Pancreas (tissue), 10 donors: ENCODE measurements at regions not wholly inside any gene's neighbourhood (a gene's known extent, or its start where the extent isn't known, plus 50 kb on each side); places are given as distances from the start of the nearest gene placed in this dataset.

Experiments
- ATAC-seq, 4 donors: fragments of 200-7000 bp; cut with Tn5 transposase; one replicate each; pipeline versions ENCODE4 v1.8.0 to v1.9.1; 2020; ENCODE audit warnings: mild to moderate bottlenecking in 4 of 4, moderate library complexity in 4 of 4
- DNase-seq, 6 donors: peaks; one replicate each; pipeline ENCODE4 v3.0.0-alpha.2; 2020
- FAIRE-seq: peaks from 2 replicates; lab custom pipeline; 2012; peaks lifted over from hg19 to GRCh38; lab: Jason Lieb, UNC
- H3K27ac ChIP-seq, 4 donors: fragments of 200-600 bp; sonication (generic); 1 replicate in 3 of 4; 2 replicates in 1 of 4; pipeline versions ENCODE4 v1.5.0 to v1.8.0; 2020
- H3K27me3 ChIP-seq, 4 donors: fragments of 200-600 bp; one replicate each; pipeline ENCODE4 v1.8.0; 2021
- H3K36me3 ChIP-seq, 3 donors: fragments of 200-600 bp; sonication (generic) in 1 of 3; one replicate each; pipeline versions ENCODE4 v1.5.0 to v1.8.0; 2020 to 2021
- H3K4me1 ChIP-seq, 3 donors: fragments of 200-600 bp; one replicate each; pipeline ENCODE4 v1.8.0; 2021
- H3K4me3 ChIP-seq, 4 donors: fragments of 200-600 bp; sonication (generic) in 2 of 4; one replicate each; pipeline versions ENCODE4 v1.5.0 to v1.8.0; 2020 to 2021
- H3K9me3 ChIP-seq, 4 donors: fragments of 200-600 bp; one replicate each; pipeline ENCODE4 v1.8.0; 2021
- WGBS, 2 donors: extraction: QIAGEN DNeasy Blood & Tissue Kit; methylation state at CpG; one replicate each; pipeline ENCODE4 v1.1.7; 2013; 5-methylcytosine and 5-hydroxymethylcytosine counted together
- intact Hi-C, 3 donors: fragments of 100-400 bp; cut with DNase I; formaldehyde crosslinking; loops; one replicate each; pipeline versions ENCODE4 v1.11.1 to v1.14.2; 2022
- TF ChIP-seq, protein P1 (sequence below), 4 donors: fragments of 200-600 bp; sonication (generic) in 3 of 4; IDR thresholded peaks; one replicate each; pipeline versions ENCODE4 v1.5.0 to v1.8.0; 2021; ENCODE audit warnings: antibody characterized with exemption in 4 of 4
- donor health status: healthy with polysubstance abuse.
- donor health status: DM: no; HTN: no; CAD: no; lungs with moderate emphysema.
- donor health status: DM: no; HTN: no; CAD: no.
- donor health status: control.
- donor health status: control.
- donor health status: Bipolar disorder and iron deficiency.
- donor health status: DM: yes; HTN: yes; CAD: no.
- donor health status: DM: no; HTN: no; CAD: no.
- donor health status: DM: no; HTN: no; CAD: no.
- donor health status: DM: yes; HTN: yes; CAD: no.

DNA sequence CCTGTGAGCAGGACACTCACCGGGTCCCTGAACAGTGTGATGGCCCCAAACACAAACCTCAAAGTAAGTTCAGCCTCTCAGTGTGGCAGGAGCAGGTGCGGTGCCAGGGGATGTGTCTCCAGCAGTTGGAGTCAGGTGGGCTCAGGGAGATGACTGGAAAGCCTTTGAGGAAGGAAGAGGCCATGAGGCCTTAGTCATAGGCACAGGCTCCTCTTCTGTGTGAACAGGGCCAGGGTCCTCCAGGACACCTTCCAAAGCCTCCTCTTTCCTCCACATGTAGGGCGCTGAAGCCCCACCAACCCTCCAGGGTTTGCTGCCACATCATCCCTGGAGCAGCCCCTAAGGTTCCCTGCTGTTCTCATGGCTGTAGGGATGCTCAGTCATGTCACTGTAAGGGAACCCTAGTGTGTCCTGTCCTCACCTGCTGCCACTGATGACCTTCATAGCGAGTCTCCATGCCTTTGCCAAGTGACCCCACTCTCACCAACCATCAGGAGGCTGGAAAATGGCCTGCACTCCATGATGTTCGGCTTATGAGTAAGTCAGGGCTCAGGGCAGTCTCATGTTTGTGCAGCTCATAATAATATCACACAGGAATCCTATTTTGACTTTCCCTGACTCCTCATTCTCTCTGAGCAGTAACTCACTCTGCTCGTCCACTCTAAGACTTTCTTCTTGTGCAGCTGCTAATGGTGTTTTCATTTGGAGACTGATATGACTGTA, 1152.9 kb downstream of the RPIA start:
- FAIRE-seq: no peak
- Histone ChIP-seq H3K27me3 (peaks cover 0 to 7% (median 0%) of the 10 kb centered on the region in 4 donors), H3K9me3 (peaks cover 0 to 5% (median 0%) of the 10 kb centered on the region in 4 donors), H3K36me3 (no peaks in the 10 kb centered on the region), H3K4me3 (no peak overlapping the region), H3K27ac (no peak overlapping the region), H3K4me1 (no peaks in the 10 kb centered on the region)
- WGBS, 2 donors: 31 to 36% methylated on average over 6 of the region's 6 CpGs
- DNase-seq: peak in 2 of 6 donors; percentile 33 to 36
- intact Hi-C loops: no loop called here
- ATAC-seq: no peak
- TF ChIP-seq, protein P1, sequence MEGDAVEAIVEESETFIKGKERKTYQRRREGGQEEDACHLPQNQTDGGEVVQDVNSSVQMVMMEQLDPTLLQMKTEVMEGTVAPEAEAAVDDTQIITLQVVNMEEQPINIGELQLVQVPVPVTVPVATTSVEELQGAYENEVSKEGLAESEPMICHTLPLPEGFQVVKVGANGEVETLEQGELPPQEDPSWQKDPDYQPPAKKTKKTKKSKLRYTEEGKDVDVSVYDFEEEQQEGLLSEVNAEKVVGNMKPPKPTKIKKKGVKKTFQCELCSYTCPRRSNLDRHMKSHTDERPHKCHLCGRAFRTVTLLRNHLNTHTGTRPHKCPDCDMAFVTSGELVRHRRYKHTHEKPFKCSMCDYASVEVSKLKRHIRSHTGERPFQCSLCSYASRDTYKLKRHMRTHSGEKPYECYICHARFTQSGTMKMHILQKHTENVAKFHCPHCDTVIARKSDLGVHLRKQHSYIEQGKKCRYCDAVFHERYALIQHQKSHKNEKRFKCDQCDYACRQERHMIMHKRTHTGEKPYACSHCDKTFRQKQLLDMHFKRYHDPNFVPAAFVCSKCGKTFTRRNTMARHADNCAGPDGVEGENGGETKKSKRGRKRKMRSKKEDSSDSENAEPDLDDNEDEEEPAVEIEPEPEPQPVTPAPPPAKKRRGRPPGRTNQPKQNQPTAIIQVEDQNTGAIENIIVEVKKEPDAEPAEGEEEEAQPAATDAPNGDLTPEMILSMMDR (IDR thresholded peaks at IDR 0.05): no peak

DNA sequence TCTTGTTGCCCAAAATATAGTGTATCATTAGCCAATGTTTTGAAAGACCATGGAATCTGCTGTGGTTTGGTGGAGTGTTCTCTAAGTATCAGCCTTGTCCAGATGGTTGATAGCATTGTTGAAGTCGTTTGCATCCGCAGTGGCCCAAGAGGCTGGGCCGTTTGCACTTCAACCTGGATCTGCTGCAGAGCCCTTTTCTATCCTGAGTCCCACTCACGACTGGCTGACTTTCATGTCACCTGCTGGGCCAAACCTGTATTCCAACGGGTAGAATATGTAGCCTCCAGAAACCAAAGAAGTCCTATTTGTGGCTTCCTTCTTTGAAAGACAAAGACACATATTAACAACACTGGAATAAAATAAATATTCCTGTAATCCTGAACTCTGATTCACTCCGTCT, 1154.1 kb downstream of the RPIA start:
- no peak overlapping the region for H3K27ac ChIP-seq
- H3K27me3 ChIP-seq: peaks cover 0 to 8% (median 3%) of the 10 kb centered on the region in 4 donors
- no peak for FAIRE-seq
- H3K4me3 ChIP-seq: no peak overlapping the region
- H3K9me3 ChIP-seq: no peaks in the 10 kb centered on the region
- ATAC-seq: no peak
- H3K36me3 ChIP-seq: no peaks in the 10 kb centered on the region
- intact Hi-C loops: no loop called here
- DNase-seq: peak in 1 of 6 donors; percentile 10
- TF ChIP-seq, protein P1 (IDR thresholded peaks at IDR 0.05): no peak
- no peaks in the 10 kb centered on the region for H3K4me1 ChIP-seq
- WGBS, 2 donors: 34 to 42% methylated on average over 6 of the region's 6 CpGs

DNA sequence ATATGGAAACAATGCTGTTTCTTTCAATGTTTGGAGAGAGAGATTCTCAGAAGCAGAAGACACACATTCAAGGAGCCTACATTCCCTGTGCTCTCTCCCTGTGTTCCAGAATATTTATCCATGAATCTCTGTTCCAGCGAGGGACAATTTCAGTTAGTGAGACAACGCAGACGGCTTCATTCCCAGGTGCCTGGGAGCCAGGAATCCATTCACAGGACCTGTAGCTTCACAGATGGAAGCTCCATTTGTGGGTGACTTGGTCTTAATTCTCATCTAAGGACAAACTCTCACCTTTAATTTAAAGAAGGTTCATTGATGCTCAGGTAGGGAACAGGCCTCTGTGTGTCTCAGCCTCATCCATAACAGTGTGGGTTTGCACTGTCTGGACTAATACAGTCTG, 1156.6 kb downstream of the RPIA start:
- Histone ChIP-seq H3K27ac (no peak overlapping the region), H3K9me3 (no peaks in the 10 kb centered on the region), H3K27me3 (peaks cover 0 to 8% (median 3%) of the 10 kb centered on the region in 4 donors), H3K36me3 (no peaks in the 10 kb centered on the region), H3K4me1 (no peaks in the 10 kb centered on the region), H3K4me3 (no peak overlapping the region)
- DNase-seq (no peak), FAIRE-seq (no peak), ATAC-seq (no peak)
- 51 to 71% methylated on average over 3 of the region's 3 CpGs for WGBS, 2 donors
- TF ChIP-seq, protein P1 (IDR thresholded peaks at IDR 0.05): no peak
- intact Hi-C loops: no loop called here

DNA sequence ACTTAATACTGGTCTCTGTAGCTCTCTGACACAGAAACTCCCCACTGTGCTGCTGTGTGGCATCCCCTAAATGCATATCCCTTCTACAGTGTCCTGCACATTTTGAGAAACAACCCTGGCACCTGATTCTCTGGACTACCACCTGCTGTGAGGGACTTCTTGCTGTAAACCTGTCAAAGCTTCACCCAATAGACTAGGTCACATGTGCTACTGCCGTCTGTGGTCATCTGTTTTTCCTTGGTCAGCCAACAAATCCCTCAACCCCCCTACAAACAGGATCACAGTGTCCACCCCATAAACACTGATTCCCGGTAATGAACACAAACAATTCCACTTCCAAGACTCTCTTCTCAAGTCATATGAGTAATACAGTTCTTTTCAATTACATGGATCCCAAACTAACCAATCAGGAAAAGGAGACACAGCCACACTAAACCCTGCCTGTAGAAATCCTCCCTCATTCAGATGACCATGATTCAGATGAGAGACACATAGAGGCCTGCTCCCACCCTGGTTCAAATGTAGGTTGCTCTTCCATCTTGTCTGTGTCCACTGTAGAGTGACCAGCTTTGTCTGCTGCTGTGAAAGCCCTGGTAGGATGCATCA, 1157.4 kb downstream of the RPIA start:
- WGBS, 2 donors: 32 to 37% methylated on average over 2 of the region's 2 CpGs
- no peak for FAIRE-seq
- no peak for DNase-seq
- Histone ChIP-seq H3K9me3 (no peaks in the 10 kb centered on the region), H3K27ac (no peak overlapping the region), H3K4me1 (no peaks in the 10 kb centered on the region), H3K4me3 (no peak overlapping the region), H3K27me3 (peaks cover 0 to 8% (median 3%) of the 10 kb centered on the region in 4 donors), H3K36me3 (no peaks in the 10 kb centered on the region)
- no peak for ATAC-seq
- TF ChIP-seq, protein P1 (IDR thresholded peaks at IDR 0.05): no peak
- intact Hi-C loops: no loop called here

DNA sequence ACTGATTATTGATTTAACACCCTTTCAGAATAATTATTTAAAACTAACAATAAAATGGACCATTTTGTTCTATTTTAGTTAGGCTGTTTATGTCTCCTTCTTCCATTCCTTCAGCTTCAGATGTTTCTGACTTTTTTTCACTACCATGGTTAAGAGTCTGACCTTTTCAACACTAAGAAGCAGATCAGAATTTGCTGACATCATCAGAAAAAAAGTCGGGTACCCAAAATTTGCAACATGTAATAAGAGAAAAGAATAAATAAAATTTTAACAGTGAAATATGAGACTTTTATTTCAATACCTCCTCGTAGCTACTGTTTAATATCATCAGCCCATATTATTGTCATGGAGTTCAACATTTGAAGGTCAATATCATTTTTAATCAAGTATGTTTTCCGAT, 1158.3 kb downstream of the RPIA start:
- FAIRE-seq: no peak
- Histone ChIP-seq H3K27me3 (peaks cover 0 to 8% (median 2%) of the 10 kb centered on the region in 4 donors), H3K4me3 (no peak overlapping the region), H3K27ac (no peak overlapping the region), H3K4me1 (no peaks in the 10 kb centered on the region), H3K36me3 (no peaks in the 10 kb centered on the region), H3K9me3 (no peaks in the 10 kb centered on the region)
- intact Hi-C loops: no loop called here
- WGBS, 2 donors: 40 to 51% methylated on average over 3 of the region's 3 CpGs
- DNase-seq: no peak
- no peak for ATAC-seq
- TF ChIP-seq, protein P1 (IDR thresholded peaks at IDR 0.05): no peak
